ENCODE measurements at regions not wholly inside any gene's neighbourhood (a gene's known extent, or its start where the extent isn't known, plus 50 kb on each side); places are given as distances from the start of the nearest gene placed in this dataset.

- ATAC-seq = no peak
- BruUV-seq (replicated peaks) = no TSS peak
- Histone ChIP-seq H3K4me2 (ENCODE audit: control insufficient read depth, insufficient read depth) (no peak overlapping the region), H3K79me2 (ENCODE audit: control insufficient read depth, insufficient read depth, low read length) (no peaks in the 10 kb centered on the region), H2AFZ (ENCODE audit: control insufficient read depth, low read depth, low read length) (no peak overlapping the region), H3K27me3 (replicated peaks in 1 of 2; ENCODE audit: control insufficient read depth in 2 of 2, insufficient read depth in 2 of 2, low read length in 1 of 2) (peaks cover 0 to 2% of the 10 kb centered on the region in 2 experiments; a peak in 1 of 4 replicates), H3K27ac (ENCODE audit: control insufficient read depth, insufficient read depth) (no peak overlapping the region), H3K36me3 (ENCODE audit: control insufficient read depth in 2 of 2, insufficient read depth in 2 of 2, low read length in 1 of 2) (no peaks in the 10 kb centered on the region), H3K9ac (ENCODE audit: control insufficient read depth, insufficient read depth, low read length) (no peak overlapping the region), H4K20me1 (ENCODE audit: control insufficient read depth, insufficient read depth) (no peaks in the 10 kb centered on the region), H3K4me3 (no peak overlapping the region), H3K4me1 (ENCODE audit: control insufficient read depth, insufficient read depth, low read length) (no peaks in the 10 kb centered on the region), H3K9me3 (replicated peaks; ENCODE audit: control insufficient read depth, insufficient read depth, low read length) (peaks cover 6% of the 10 kb centered on the region; the same call in 2 of the 3 replicates)
- intact Hi-C loops (cut with micrococcal nuclease; ENCODE audit: unreplicated experiment) (no loop called here), in situ Hi-C loops (cut with MboI) (no loop called here)
- ChIA-PET POLR2A (no interaction called here), SMC1A (ENCODE audit: uncharacterized antibody, unreplicated experiment) (no interaction called here), RAD21 (ENCODE audit: unreplicated experiment) (no interaction called here), CTCF (no interaction called here)
- DNase-seq (ENCODE audit: low read depth, low spot score) = no peak
- FAIRE-seq = no peak
- 50% methylated on average over 1 of the region's 1 CpG for WGBS (ENCODE audit: insufficient coverage, insufficient replicate concordance, low lambda C conversion rate, missing lambda C conversion rate)
- TF ChIP-seq CBX5 (IDR thresholded peaks at IDR 0.05; ENCODE audit: low read depth) (peak; percentile 55; the same call in 1 of the 2 replicates), RBBP5 (conservative IDR thresholded peaks at IDR 0.05) (no peak), SIX5 (IDR thresholded peaks at IDR 0.05; ENCODE audit: low read depth, low read length, severe bottlenecking) (no peak)
These were observed 100.7 kb upstream of the CD82 start for GRCh38 chr11:44464741-44465140.

- TF ChIP-seq IKZF2 (IDR thresholded peaks at IDR 0.05) = no peak
- TF ChIP-seq MEF2B (IDR thresholded peaks at IDR 0.05; ENCODE audit: partially characterized antibody, poor library complexity, severe bottlenecking) = no peak
- no peak for TF ChIP-seq MLLT1 (IDR thresholded peaks at IDR 0.05)
- TF ChIP-seq PKNOX1 (IDR thresholded peaks at IDR 0.05) = no peak
- intact Hi-C loops (cut with micrococcal nuclease; ENCODE audit: unreplicated experiment) (no loop called here), in situ Hi-C loops (cut with MboI) (no loop called here)
- Histone ChIP-seq H2AFZ (ENCODE audit: control insufficient read depth, low read depth, low read length) (no peak overlapping the region), H3K79me2 (ENCODE audit: control insufficient read depth, insufficient read depth, low read length) (no peaks in the 10 kb centered on the region), H3K36me3 (ENCODE audit: control insufficient read depth in 2 of 2, insufficient read depth in 2 of 2, low read length in 1 of 2) (no peaks in the 10 kb centered on the region), H3K4me1 (ENCODE audit: control insufficient read depth, insufficient read depth, low read length) (no peaks in the 10 kb centered on the region), H3K9me3 (replicated peaks; ENCODE audit: control insufficient read depth, insufficient read depth, low read length) (peaks cover 6% of the 10 kb centered on the region; the same call in 2 of the 3 replicates), H3K9ac (ENCODE audit: control insufficient read depth, insufficient read depth, low read length) (no peak overlapping the region), H3K4me2 (ENCODE audit: control insufficient read depth, insufficient read depth) (no peak overlapping the region), H3K4me3 (no peak overlapping the region), H3K27ac (ENCODE audit: control insufficient read depth, insufficient read depth) (no peak overlapping the region), H4K20me1 (ENCODE audit: control insufficient read depth, insufficient read depth) (no peaks in the 10 kb centered on the region), H3K27me3 (replicated peaks in 1 of 2; ENCODE audit: control insufficient read depth in 2 of 2, insufficient read depth in 2 of 2, low read length in 1 of 2) (peaks cover 0 to 2% of the 10 kb centered on the region in 2 experiments; a peak in 3 of 4 replicates)
- ChIA-PET POLR2A (no interaction called here), SMC1A (ENCODE audit: uncharacterized antibody, unreplicated experiment) (no interaction called here), CTCF (no interaction called here), RAD21 (ENCODE audit: unreplicated experiment) (no interaction called here)
- no peak for DNase-seq (ENCODE audit: low read depth, low spot score)
- 60% methylated on average over 24 of the region's 24 CpGs for WGBS (ENCODE audit: insufficient coverage, insufficient replicate concordance, low lambda C conversion rate, missing lambda C conversion rate)
- no TSS peak for BruUV-seq (replicated peaks)
- no peak for ATAC-seq
- no peak for FAIRE-seq
These were observed 98.8 kb upstream of the CD82 start for GRCh38 chr11:44466531-44467205.

Data from GM12878 (cell line).